Vagina (tissue), 2 donors: ENCODE measurements at regions not wholly inside any gene's neighbourhood (a gene's known extent, or its start where the extent isn't known, plus 50 kb on each side); places are given as distances from the start of the nearest gene placed in this dataset.

Source experiments
- DNase-seq, 2 donors: peaks; one replicate each; pipeline ENCODE4 v3.0.0-alpha.2; 2017; ENCODE audit errors: extremely low spot score in 2 of 2
- H3K27ac ChIP-seq: fragments of 200-600 bp; sonication (generic); one replicate; pipeline ENCODE4 v1.5.1; 2019
- H3K27me3 ChIP-seq: fragments of 200-600 bp; sonication (generic); one replicate; pipeline ENCODE4 v1.5.1; 2019
- H3K36me3 ChIP-seq, 2 donors: fragments of 200-600 bp; sonication (generic); one replicate each; pipeline ENCODE4 v1.5.1; 2017 to 2019
- H3K4me1 ChIP-seq: fragments of 200-600 bp; sonication (generic); one replicate; pipeline ENCODE4 v1.5.1; 2019
- H3K4me3 ChIP-seq, 2 donors: fragments of 200-600 bp; sonication (generic); 1 replicate in 1 of 2; 2 replicates in 1 of 2; pipeline ENCODE4 v1.5.1; 2016 to 2019
- H3K9me3 ChIP-seq: fragments of 200-600 bp; sonication (generic); one replicate; pipeline ENCODE4 v1.5.1; 2019
- POLR2A ChIP-seq, 2 donors: fragments of 450-650 bp; IDR thresholded peaks; one replicate each; pipeline ENCODE4 v1.6.1; 2017; ENCODE audit warnings: antibody characterized with exemption in 2 of 2, mild to moderate bottlenecking in 2 of 2, moderate library complexity in 2 of 2
- POLR2AphosphoS5 ChIP-seq, 2 donors: sonication (generic); formaldehyde crosslinking; IDR thresholded peaks; one replicate each; pipeline ENCODE4 v1.9.0; 2017; ENCODE audit warnings: antibody characterized with exemption in 2 of 2, mild to moderate bottlenecking in 2 of 2, low read depth in 1 of 2; ENCODE audit not compliant: insufficient read depth in 1 of 2
- intact Hi-C: fragments of 100-400 bp; cut with DNase I; formaldehyde crosslinking; loops from one replicate; pipeline ENCODE4 v1.15.1; 2023

GRCh38 chr1:24236789-24237371 is 49.8 kb upstream of the IFNLR1 start:
- TF ChIP-seq POLR2A (IDR thresholded peaks at IDR 0.05), result no peak
- TF ChIP-seq POLR2AphosphoS5 (IDR thresholded peaks at IDR 0.05; ENCODE audit: insufficient read depth in 1 of 2, low read depth in 1 of 2), result peak in 1 of 2 donors; percentile 25
- H3K4me1 ChIP-seq, result no peaks in the 10 kb centered on the region
- H3K27ac ChIP-seq, result no peak overlapping the region
- H3K27me3 ChIP-seq, result no peaks in the 10 kb centered on the region
- intact Hi-C loops, result no loop called here
- H3K9me3 ChIP-seq, result no peaks in the 10 kb centered on the region
- no peak overlapping the region for H3K4me3 ChIP-seq
- no peaks in the 10 kb centered on the region for H3K36me3 ChIP-seq
- no peak for DNase-seq
